ENCODE measurements at regions not wholly inside any gene's neighbourhood (a gene's known extent, or its start where the extent isn't known, plus 50 kb on each side); places are given as distances from the start of the nearest gene placed in this dataset.

GRCh38 chr3:66642019-66642418 is 141.2 kb upstream of the LRIG1 start:
- TF ChIP-seq CTCF (IDR thresholded peaks at IDR 0.05 in 2 of 3, conservative IDR thresholded peaks at IDR 0.05 in 1 of 3; ENCODE audit: insufficient read depth in 2 of 3, low read depth in 1 of 3, low read length in 3 of 3) = no peak
- TF ChIP-seq ZNF639 (CRISPR knock-in tag; conservative IDR thresholded peaks at IDR 0.05 in 1 of 2, IDR thresholded peaks at IDR 0.05 in 1 of 2) = no peak
